NT2/D1 (cell line): ENCODE measurements at regions not wholly inside any gene's neighbourhood (a gene's known extent, or its start where the extent isn't known, plus 50 kb on each side); places are given as distances from the start of the nearest gene placed in this dataset.
"Not testable (repeated sequence)": the region's sequence is repeated elsewhere in the genome, so short reads cannot be mapped to it uniquely, and the experiment has no call there.

Source experiments
- DNase-seq: peaks from one replicate; pipeline ENCODE4 v3.0.0-alpha.2; 2011; ENCODE audit warnings: low read depth, low spot score
- H3K27me3 ChIP-seq: 2 replicates; pipeline ENCODE4 v1.6.0; 2011; ENCODE audit warnings: mild to moderate bottlenecking; ENCODE audit not compliant: insufficient read length, insufficient read depth
- H3K36me3 ChIP-seq: 2 replicates; pipeline ENCODE4 v1.6.1; 2011; ENCODE audit warnings: mild to moderate bottlenecking, low read length, mixed read lengths; ENCODE audit not compliant: insufficient read depth, insufficient read length
- H3K4me1 ChIP-seq: 2 replicates; pipeline ENCODE4 v1.5.1; 2011; ENCODE audit not compliant: insufficient read depth, insufficient read length
- H3K4me3 ChIP-seq: 2 replicates; pipeline ENCODE4 v1.5.1; 2011; ENCODE audit warnings: low read depth; ENCODE audit not compliant: insufficient read length
- H3K9ac ChIP-seq: 2 replicates; pipeline ENCODE4 v1.6.0; 2011; ENCODE audit warnings: low read depth; ENCODE audit not compliant: insufficient read length
- H3K9me3 ChIP-seq: 2 replicates; pipeline ENCODE4 v1.5.1; 2011; ENCODE audit warnings: mild to moderate bottlenecking, low read length; ENCODE audit not compliant: insufficient read depth
- SUZ12 ChIP-seq: IDR thresholded peaks from 2 replicates; pipeline ENCODE4 v1.6.1; 2011; ENCODE audit not compliant: insufficient read length, insufficient read depth; ENCODE audit errors: extremely low read depth
- YY1 ChIP-seq: IDR thresholded peaks from 2 replicates; pipeline ENCODE4 v1.6.1; 2011; ENCODE audit not compliant: insufficient read length, insufficient read depth
- ZNF274 ChIP-seq: IDR thresholded peaks from 2 replicates; pipeline ENCODE4 v1.6.1; 2011; ENCODE audit warnings: mild to moderate bottlenecking, low read depth, low read length

- H3K27me3 ChIP-seq = no peaks in the 10 kb centered on the region
- H3K9ac ChIP-seq = no peak overlapping the region
- no peaks in the 10 kb centered on the region for H3K4me1 ChIP-seq
- no peak overlapping the region for H3K4me3 ChIP-seq
- no peaks in the 10 kb centered on the region for H3K36me3 ChIP-seq
- no peak for DNase-seq
- TF ChIP-seq SUZ12 (no peak), ZNF274 (no peak), YY1 (no peak)
- H3K9me3 ChIP-seq = no peaks in the 10 kb centered on the region
These were observed 867.2 kb upstream of the RAG2 start for GRCh38 chr11:37465221-37465620.

GRCh38 chr11:37459456-37459855 is 861.4 kb upstream of the RAG2 start:
- TF ChIP-seq SUZ12 (no peak), ZNF274 (no peak), YY1 (no peak)
- H3K9ac ChIP-seq = no peak overlapping the region
- H3K4me3 ChIP-seq = no peak overlapping the region
- no peaks in the 10 kb centered on the region for H3K27me3 ChIP-seq
- H3K9me3 ChIP-seq = no peaks in the 10 kb centered on the region
- no peaks in the 10 kb centered on the region for H3K36me3 ChIP-seq
- no peaks in the 10 kb centered on the region for H3K4me1 ChIP-seq
- no peak for DNase-seq

GRCh38 chr11:37456746-37457145 is 858.7 kb upstream of the RAG2 start:
- DNase-seq = no peak
- H3K9me3 ChIP-seq = no peaks in the 10 kb centered on the region
- no peaks in the 10 kb centered on the region for H3K36me3 ChIP-seq
- no peaks in the 10 kb centered on the region for H3K4me1 ChIP-seq
- no peak overlapping the region for H3K4me3 ChIP-seq
- no peak for TF ChIP-seq YY1
- TF ChIP-seq SUZ12 = no peak
- no peak overlapping the region for H3K9ac ChIP-seq
- no peaks in the 10 kb centered on the region for H3K27me3 ChIP-seq

- no peak overlapping the region for H3K9ac ChIP-seq
- no peaks in the 10 kb centered on the region for H3K36me3 ChIP-seq
- TF ChIP-seq SUZ12 (no peak), ZNF274 (no peak), YY1 (no peak)
- H3K9me3 ChIP-seq = no peaks in the 10 kb centered on the region
- H3K4me3 ChIP-seq = no peak overlapping the region
- DNase-seq = no peak
- H3K27me3 ChIP-seq = no peaks in the 10 kb centered on the region
- H3K4me1 ChIP-seq = no peaks in the 10 kb centered on the region
These were observed 853.9 kb upstream of the RAG2 start for GRCh38 chr11:37451903-37452302.

GRCh38 chr11:37450613-37451012 is 852.6 kb upstream of the RAG2 start:
- no peak overlapping the region for H3K4me3 ChIP-seq
- H3K4me1 ChIP-seq = no peaks in the 10 kb centered on the region

GRCh38 chr11:37449146-37449545 is 851.1 kb upstream of the RAG2 start:
- Histone ChIP-seq H3K27me3 (no peaks in the 10 kb centered on the region), H3K4me1 (no peaks in the 10 kb centered on the region), H3K4me3 (no peak overlapping the region), H3K36me3 (no peaks in the 10 kb centered on the region), H3K9me3 (no peaks in the 10 kb centered on the region), H3K9ac (no peak overlapping the region)
- DNase-seq = peak; percentile 44
- no peak for TF ChIP-seq SUZ12
- no peak for TF ChIP-seq YY1
- no peak for TF ChIP-seq ZNF274

More at GRCh38 chr11:37450613-37451012, 852.6 kb upstream of the RAG2 start:
- H3K9me3 ChIP-seq = no peaks in the 10 kb centered on the region
- H3K27me3 ChIP-seq = no peaks in the 10 kb centered on the region
- H3K36me3 ChIP-seq = no peaks in the 10 kb centered on the region
- no peak for TF ChIP-seq YY1
- no peak for TF ChIP-seq SUZ12
- no peak for TF ChIP-seq ZNF274
- no peak for DNase-seq
- H3K9ac ChIP-seq = no peak overlapping the region

GRCh38 chr11:37442576-37442975 is 844.5 kb upstream of the RAG2 start:
- DNase-seq = no peak
- Histone ChIP-seq H3K4me3 (no peak overlapping the region), H3K9me3 (no peaks in the 10 kb centered on the region), H3K4me1 (no peaks in the 10 kb centered on the region), H3K9ac (no peak overlapping the region), H3K36me3 (no peaks in the 10 kb centered on the region), H3K27me3 (no peaks in the 10 kb centered on the region)
- TF ChIP-seq SUZ12 = no peak
- TF ChIP-seq ZNF274 = no peak
- TF ChIP-seq YY1 = no peak

- not testable (repeated sequence) for H3K4me3 ChIP-seq, H3K27me3 ChIP-seq, DNase-seq, H3K9ac ChIP-seq, H3K4me1 ChIP-seq, H3K36me3 ChIP-seq
- peaks cover 26% of the 10 kb centered on the region for H3K9me3 ChIP-seq
These were observed 833.7 kb upstream of the RAG2 start for GRCh38 chr11:37431633-37432230.

GRCh38 chr11:37430966-37431632 is 833.1 kb upstream of the RAG2 start:
- H3K27me3 ChIP-seq, H3K9ac ChIP-seq: not testable (repeated sequence)

More at GRCh38 chr11:37430966-37431632, 833.1 kb upstream of the RAG2 start:
- not testable (repeated sequence) for H3K4me1 ChIP-seq, DNase-seq, H3K36me3 ChIP-seq, H3K4me3 ChIP-seq
- H3K9me3 ChIP-seq = peaks cover 24% of the 10 kb centered on the region
